Sigmoid colon (tissue), 4 donors: ENCODE measurements at regions not wholly inside any gene's neighbourhood (a gene's known extent, or its start where the extent isn't known, plus 50 kb on each side); places are given as distances from the start of the nearest gene placed in this dataset.

Experiments
- EP300 ChIP-seq, 4 donors: sonication (generic); formaldehyde crosslinking; IDR thresholded peaks; one replicate each; pipeline ENCODE4 v1.6.1; 2017; ENCODE audit warnings: antibody characterized with exemption in 4 of 4
- POLR2AphosphoS5 ChIP-seq, 4 donors: sonication (generic); formaldehyde crosslinking; IDR thresholded peaks; one replicate each; pipeline ENCODE4 v1.6.1; 2017; ENCODE audit warnings: antibody characterized with exemption in 4 of 4
- TF ChIP-seq, protein P1 (sequence below), 4 experiments: fragments of 450-650 bp in 3 of 4; fragments of 200-600 bp in 1 of 4; IDR thresholded peaks; one replicate each; pipeline ENCODE4 v1.5.1; 2016 to 2019; ENCODE audit warnings: antibody characterized with exemption in 4 of 4, mild to moderate bottlenecking in 3 of 4, moderate library complexity in 2 of 4

DNA sequence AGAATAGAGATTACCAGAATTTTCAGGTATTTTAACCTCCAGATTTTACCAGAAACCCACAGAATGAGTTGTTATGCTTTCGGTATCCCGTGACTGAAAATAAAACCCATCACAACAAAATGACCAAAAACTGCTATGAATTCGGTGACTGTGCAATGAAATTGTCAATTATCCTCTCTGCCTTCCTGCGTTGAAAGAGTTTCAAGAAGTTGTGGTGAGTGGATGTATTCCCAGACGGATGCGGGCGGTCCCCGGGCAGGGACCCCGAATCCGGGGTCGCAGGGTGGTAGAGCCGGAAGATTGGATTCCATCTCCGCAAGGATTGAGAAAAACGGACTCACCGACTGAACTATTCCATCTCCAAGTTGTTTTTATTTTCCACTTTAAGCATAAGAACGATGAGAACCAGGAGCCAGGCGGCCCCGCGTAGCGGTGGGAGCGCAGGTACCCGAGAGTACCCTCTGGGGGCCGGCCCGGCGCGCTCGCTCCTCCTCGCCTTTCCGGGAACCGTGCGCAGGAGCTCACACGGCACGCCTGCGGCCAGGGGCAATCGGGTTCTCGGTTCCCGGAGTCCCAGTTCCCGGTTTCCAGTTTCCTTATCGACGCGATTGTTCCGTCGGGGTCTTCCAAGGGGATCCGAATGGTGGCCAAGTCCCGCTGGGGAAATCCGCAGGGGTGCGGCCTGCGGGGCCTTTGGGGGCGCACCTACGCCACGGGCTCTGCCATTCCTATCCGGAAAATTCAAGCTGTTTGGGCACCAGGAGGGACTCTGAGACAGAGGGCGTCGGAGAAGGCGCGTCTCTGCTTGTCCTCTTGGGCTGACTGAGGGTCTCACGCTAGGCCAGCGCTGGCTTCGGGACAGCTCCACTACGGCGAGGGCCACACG, 104.9 kb upstream of the PRDM1 start:
- TF ChIP-seq, protein P1, sequence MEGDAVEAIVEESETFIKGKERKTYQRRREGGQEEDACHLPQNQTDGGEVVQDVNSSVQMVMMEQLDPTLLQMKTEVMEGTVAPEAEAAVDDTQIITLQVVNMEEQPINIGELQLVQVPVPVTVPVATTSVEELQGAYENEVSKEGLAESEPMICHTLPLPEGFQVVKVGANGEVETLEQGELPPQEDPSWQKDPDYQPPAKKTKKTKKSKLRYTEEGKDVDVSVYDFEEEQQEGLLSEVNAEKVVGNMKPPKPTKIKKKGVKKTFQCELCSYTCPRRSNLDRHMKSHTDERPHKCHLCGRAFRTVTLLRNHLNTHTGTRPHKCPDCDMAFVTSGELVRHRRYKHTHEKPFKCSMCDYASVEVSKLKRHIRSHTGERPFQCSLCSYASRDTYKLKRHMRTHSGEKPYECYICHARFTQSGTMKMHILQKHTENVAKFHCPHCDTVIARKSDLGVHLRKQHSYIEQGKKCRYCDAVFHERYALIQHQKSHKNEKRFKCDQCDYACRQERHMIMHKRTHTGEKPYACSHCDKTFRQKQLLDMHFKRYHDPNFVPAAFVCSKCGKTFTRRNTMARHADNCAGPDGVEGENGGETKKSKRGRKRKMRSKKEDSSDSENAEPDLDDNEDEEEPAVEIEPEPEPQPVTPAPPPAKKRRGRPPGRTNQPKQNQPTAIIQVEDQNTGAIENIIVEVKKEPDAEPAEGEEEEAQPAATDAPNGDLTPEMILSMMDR (IDR thresholded peaks at IDR 0.05): no peak
- no peak for TF ChIP-seq POLR2AphosphoS5 (IDR thresholded peaks at IDR 0.05)
- no peak for TF ChIP-seq EP300 (IDR thresholded peaks at IDR 0.05)
